MCF 10A (cell line): ENCODE measurements at regions not wholly inside any gene's neighbourhood (a gene's known extent, or its start where the extent isn't known, plus 50 kb on each side); places are given as distances from the start of the nearest gene placed in this dataset.

Experiments used
- BruUV-seq: library from RNA; stranded (reverse); fragments of 400-500 nt; replicated peaks from 2 replicates; lab custom pipeline; 2021; lab: Mats Ljungman, UMichigan
- CTCF ChIA-PET: fragments of 300-600 bp; sonication (Branson Sonifier 250); formaldehyde crosslinking; extraction: SDS; loops from one replicate; lab custom pipeline; 2021; ENCODE audit warnings: antibody characterized with exemption, inconsistent platforms; lab: Yijun Ruan, JAX
- POLR2A ChIA-PET: fragments of 300-600, 350-650 bp; sonication (Branson Sonifier 250); formaldehyde crosslinking; extraction: SDS; loops from one replicate; lab custom pipeline; 2020; ENCODE audit warnings: antibody characterized with exemption, inconsistent platforms; lab: Yijun Ruan, JAX
- DNase-seq: peaks from one replicate; pipeline ENCODE4 v3.0.0-alpha.2; 2018; ENCODE audit not compliant: unreplicated experiment
- H3K27ac Mint-ChIP-seq: one replicate; pipeline ENCODE4 v1.8.0; 2022; ENCODE audit warnings: mild to moderate bottlenecking, low read depth, mixed read lengths; ENCODE audit not compliant: unreplicated experiment
- H3K27me3 Mint-ChIP-seq: one replicate; pipeline ENCODE4 v1.8.0; 2022; ENCODE audit warnings: mixed read lengths; ENCODE audit not compliant: insufficient read depth, unreplicated experiment
- H3K36me3 Mint-ChIP-seq: one replicate; pipeline ENCODE4 v1.8.0; 2022; ENCODE audit warnings: mild to moderate bottlenecking, moderate library complexity, mixed read lengths; ENCODE audit not compliant: insufficient read depth, unreplicated experiment
- H3K4me1 Mint-ChIP-seq: one replicate; pipeline ENCODE4 v1.8.0; 2022; ENCODE audit warnings: mixed read lengths; ENCODE audit not compliant: insufficient read depth, unreplicated experiment
- H3K4me3 Mint-ChIP-seq: one replicate; pipeline ENCODE4 v1.8.0; 2022; ENCODE audit warnings: mild to moderate bottlenecking, moderate library complexity, mixed read lengths; ENCODE audit not compliant: unreplicated experiment
- H3K9me3 Mint-ChIP-seq: one replicate; pipeline ENCODE4 v1.8.0; 2022; ENCODE audit warnings: mixed read lengths; ENCODE audit not compliant: unreplicated experiment
- intact Hi-C: fragments of 100-400 bp; cut with micrococcal nuclease; formaldehyde crosslinking; loops from 2 replicates; pipeline ENCODE4 v1.14.1; 2022
- TF ChIP-seq, protein P1 (sequence below): fragments of 200-600 bp; IDR thresholded peaks from one replicate; pipeline ENCODE4 v1.8.0; 2022; ENCODE audit warnings: antibody characterized with exemption, mild to moderate bottlenecking; ENCODE audit not compliant: unreplicated experiment

DNA sequence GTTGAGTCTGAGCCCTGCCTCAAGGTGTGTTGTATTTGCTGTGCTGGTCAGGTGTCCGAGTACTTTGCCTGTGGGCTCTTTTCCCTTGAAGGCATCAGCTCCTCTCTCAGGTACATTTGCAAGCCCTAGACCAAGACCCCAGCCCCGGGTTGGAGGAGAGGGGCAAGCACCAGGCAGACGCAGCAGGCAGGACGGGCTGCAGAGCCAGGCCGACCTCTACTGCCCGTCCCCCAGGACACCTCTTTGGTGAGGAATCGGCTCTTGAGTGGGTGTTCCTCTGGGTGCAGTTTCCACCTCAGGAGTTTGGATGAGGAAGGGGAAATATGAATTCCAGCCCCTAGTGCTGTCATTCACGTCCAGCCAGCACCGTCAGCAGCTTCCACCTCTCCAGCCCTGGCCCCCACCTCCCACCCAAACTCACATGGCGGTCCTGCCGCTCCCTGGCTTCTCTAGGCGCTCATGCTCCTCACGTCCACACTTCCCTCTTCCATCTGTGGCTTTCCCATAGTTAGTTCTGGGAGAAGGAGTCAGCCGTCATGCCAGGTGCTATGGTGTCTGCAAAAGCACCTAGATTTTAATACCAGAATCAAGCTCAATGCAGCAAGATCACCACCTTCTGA, 183.9 kb downstream of the DLL1 start:
- Mint-ChIP-seq H3K27ac (no peak overlapping the region), H3K4me3 (no peak overlapping the region), H3K27me3 (peaks cover 31% of the 10 kb centered on the region), H3K36me3 (no peaks in the 10 kb centered on the region), H3K9me3 (no peaks in the 10 kb centered on the region), H3K4me1 (no peaks in the 10 kb centered on the region)
- intact Hi-C loops = no loop called here
- CTCF ChIA-PET = interaction anchor here (0.7 to 1.5 kb wide), 2 partner anchors 57 to 275 kb away, joined by 3 to 6 read pairs; no protein-coding TSS in a partner anchor
- POLR2A ChIA-PET = no interaction called here
- DNase-seq = no peak
- BruUV-seq = no TSS peak
- TF ChIP-seq, protein P1, sequence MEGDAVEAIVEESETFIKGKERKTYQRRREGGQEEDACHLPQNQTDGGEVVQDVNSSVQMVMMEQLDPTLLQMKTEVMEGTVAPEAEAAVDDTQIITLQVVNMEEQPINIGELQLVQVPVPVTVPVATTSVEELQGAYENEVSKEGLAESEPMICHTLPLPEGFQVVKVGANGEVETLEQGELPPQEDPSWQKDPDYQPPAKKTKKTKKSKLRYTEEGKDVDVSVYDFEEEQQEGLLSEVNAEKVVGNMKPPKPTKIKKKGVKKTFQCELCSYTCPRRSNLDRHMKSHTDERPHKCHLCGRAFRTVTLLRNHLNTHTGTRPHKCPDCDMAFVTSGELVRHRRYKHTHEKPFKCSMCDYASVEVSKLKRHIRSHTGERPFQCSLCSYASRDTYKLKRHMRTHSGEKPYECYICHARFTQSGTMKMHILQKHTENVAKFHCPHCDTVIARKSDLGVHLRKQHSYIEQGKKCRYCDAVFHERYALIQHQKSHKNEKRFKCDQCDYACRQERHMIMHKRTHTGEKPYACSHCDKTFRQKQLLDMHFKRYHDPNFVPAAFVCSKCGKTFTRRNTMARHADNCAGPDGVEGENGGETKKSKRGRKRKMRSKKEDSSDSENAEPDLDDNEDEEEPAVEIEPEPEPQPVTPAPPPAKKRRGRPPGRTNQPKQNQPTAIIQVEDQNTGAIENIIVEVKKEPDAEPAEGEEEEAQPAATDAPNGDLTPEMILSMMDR = no peak

DNA sequence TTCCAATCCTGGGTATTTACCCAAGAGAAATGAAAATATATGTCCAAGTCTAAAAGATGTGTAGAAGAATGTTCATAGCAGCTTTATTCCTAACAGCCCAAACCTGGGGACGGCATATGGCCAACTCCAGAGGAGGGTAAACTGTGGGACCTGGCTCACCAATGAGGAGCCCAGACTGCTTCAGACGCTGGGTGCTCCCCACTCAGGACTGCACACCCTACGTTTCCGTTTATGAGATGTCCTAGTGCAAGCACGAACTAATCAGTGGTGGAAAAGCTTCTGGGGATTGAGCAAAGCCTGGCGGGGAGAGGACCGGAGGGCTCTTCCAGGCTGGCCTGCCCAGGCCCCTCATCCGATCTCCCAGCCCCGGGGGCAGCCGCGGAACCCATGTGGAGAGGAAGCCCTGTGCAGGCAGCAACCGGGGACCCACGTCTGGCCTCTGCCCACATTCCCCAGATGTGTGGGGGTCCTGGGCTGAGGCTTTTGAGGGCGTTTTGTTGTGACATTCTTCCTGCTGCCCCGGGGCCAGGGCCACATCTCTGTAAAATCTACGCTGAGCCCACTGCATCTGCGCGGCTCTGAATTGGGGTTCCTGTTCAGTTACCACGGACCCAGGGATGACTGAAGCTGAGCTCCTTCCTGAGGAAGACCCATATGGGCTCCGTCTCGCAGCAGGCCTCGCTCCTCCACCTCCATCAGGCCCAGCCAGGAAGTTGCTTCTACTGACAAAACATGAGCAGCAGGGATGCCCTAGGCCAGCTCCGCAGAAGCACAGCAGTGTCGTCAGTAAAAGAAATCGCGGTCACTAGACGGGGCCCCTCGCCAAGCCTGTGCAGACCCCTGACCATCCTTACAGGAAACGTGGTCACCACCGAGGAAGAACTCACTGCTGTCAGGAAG, 188.0 kb downstream of the DLL1 start:
- Mint-ChIP-seq H3K4me3 (no peak overlapping the region), H3K4me1 (no peaks in the 10 kb centered on the region), H3K9me3 (no peaks in the 10 kb centered on the region), H3K27me3 (peaks cover 24% of the 10 kb centered on the region), H3K36me3 (no peaks in the 10 kb centered on the region), H3K27ac (no peak overlapping the region)
- BruUV-seq = no TSS peak
- DNase-seq = no peak
- TF ChIP-seq, protein P1 = no peak
- POLR2A ChIA-PET = no interaction called here
- CTCF ChIA-PET = no interaction called here
- intact Hi-C loops = no loop called here

DNA sequence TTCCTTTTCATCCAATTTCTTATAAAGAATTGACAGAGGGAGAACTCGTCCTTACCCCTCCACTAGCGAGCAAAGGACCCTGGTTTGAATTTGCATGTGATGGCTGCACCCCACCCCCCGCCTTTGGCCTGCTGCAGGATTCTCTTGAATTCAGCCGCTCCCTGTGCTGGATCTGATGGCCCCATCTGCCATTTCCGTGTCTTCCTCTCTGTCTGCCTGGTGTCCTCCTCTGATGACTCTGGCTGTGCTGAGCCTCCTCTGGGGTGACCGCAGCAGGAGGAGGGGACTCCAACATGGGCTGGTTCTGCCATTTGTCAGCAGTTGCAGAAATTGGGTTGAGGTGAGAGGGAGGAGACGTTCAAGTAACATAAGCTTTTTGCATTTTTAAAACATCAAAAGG, 188.8 kb downstream of the DLL1 start:
- Mint-ChIP-seq H3K27me3 (peaks cover 16% of the 10 kb centered on the region), H3K36me3 (no peaks in the 10 kb centered on the region), H3K9me3 (no peaks in the 10 kb centered on the region), H3K4me1 (no peaks in the 10 kb centered on the region), H3K4me3 (no peak overlapping the region), H3K27ac (no peak overlapping the region)
- BruUV-seq = no TSS peak
- TF ChIP-seq, protein P1 = no peak
- ChIA-PET CTCF (no interaction called here), POLR2A (no interaction called here)
- intact Hi-C loops = no loop called here
- no peak for DNase-seq

DNA sequence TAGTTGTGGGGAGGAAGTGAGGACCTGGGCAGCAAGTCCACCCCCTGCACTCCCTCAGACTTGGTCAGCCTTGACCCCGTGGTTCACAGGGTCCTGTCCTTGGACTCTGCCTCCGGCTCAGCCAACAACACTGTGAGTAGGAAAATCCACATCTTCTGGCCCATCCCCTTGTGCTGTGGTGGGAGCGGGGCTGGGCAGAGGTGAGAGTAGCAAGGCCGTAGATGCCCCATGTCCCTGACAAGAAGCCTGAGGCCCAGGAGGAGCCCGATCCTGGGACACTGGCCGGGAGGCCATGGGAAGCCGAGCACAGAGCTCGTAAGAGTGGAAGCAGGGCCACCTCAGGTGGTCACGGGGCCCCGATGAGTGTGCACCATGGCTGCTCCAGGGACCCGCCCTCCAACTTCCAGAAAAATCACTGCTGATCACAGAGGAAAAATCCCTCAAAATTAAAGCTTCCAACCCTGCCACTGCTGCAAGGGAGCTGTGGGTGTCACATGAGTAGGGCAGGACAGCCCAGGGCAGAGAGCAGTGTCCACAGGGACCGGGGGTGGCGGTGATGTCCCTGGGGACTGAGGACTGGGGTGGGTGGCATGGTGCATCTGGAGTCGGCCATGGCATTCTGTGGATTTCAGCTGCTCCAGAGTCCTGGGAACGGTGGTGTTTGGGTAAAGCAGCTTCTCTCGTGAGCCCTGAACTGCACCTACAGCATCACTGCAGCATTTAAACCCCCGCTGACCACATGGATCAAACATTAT, 189.4 kb downstream of the DLL1 start:
- H3K9me3 Mint-ChIP-seq = no peaks in the 10 kb centered on the region
- intact Hi-C loops = no loop called here
- H3K36me3 Mint-ChIP-seq = no peaks in the 10 kb centered on the region
- no peak overlapping the region for H3K4me3 Mint-ChIP-seq
- peaks cover 10% of the 10 kb centered on the region for H3K27me3 Mint-ChIP-seq
- POLR2A ChIA-PET = no interaction called here
- no TSS peak for BruUV-seq
- H3K27ac Mint-ChIP-seq = no peak overlapping the region
- CTCF ChIA-PET = no interaction called here
- H3K4me1 Mint-ChIP-seq = no peaks in the 10 kb centered on the region
- TF ChIP-seq, protein P1 = no peak
- no peak for DNase-seq
